GM10248 (cell line): ENCODE measurements at regions not wholly inside any gene's neighbourhood (a gene's known extent, or its start where the extent isn't known, plus 50 kb on each side); places are given as distances from the start of the nearest gene placed in this dataset.
"Not testable (repeated sequence)": the region's sequence is repeated elsewhere in the genome, so short reads cannot be mapped to it uniquely, and the experiment has no call there.

Source experiments
- CTCF ChIA-PET: fragments of 300-600 bp; sonication (Branson Sonifier 250); formaldehyde crosslinking; extraction: SDS; loops from one replicate; lab custom pipeline; 2021; ENCODE audit warnings: antibody characterized with exemption; lab: Yijun Ruan, JAX
- POLR2A ChIA-PET: fragments of 350-650 bp; sonication (Branson Sonifier 250); formaldehyde crosslinking; extraction: SDS; loops from one replicate; lab custom pipeline; 2020; ENCODE audit warnings: antibody characterized with exemption; lab: Yijun Ruan, JAX
- DNase-seq: peaks from one replicate; pipeline ENCODE4 v3.0.0; 2012; ENCODE audit errors: extremely low spot score
- CTCF ChIP-seq: IDR thresholded peaks from 2 replicates; pipeline ENCODE4 v1.5.1; 2012; ENCODE audit warnings: mild to moderate bottlenecking, low read depth; ENCODE audit errors: extremely low read depth, missing control alignments, control extremely low read depth

- no peak for DNase-seq
- no peak for TF ChIP-seq CTCF
- POLR2A ChIA-PET = no interaction called here
- CTCF ChIA-PET = interaction anchor here (0.8 to 2.4 kb wide), 5 partner anchors 13 to 28 kb away, joined by 3 to 12 read pairs (median 5); no protein-coding TSS in a partner anchor
Observed at GRCh38 chr1:244325056-244325758, 126.5 kb downstream of the ADSS2 start.

GRCh38 chr1:244326757-244327156, 125.0 kb downstream of the ADSS2 start:
- CTCF ChIA-PET = interaction anchor here (1.7 kb wide), 1 partner anchor 15 kb away, joined by 4 read pairs; no protein-coding TSS in a partner anchor
- TF ChIP-seq CTCF = no peak
- POLR2A ChIA-PET = no interaction called here
- no peak for DNase-seq

- TF ChIP-seq CTCF = no peak
- ChIA-PET POLR2A (no interaction called here), CTCF (no interaction called here)
- DNase-seq = no peak
Observed at GRCh38 chr1:244327533-244327932, 124.2 kb downstream of the ADSS2 start.

GRCh38 chr1:244328476-244328875, 123.2 kb downstream of the ADSS2 start:
- CTCF ChIA-PET = no interaction called here

GRCh38 chr1:244329591-244330317, 122.0 kb downstream of the ADSS2 start:
- DNase-seq = no peak
- CTCF ChIA-PET = no interaction called here
- no peak for TF ChIP-seq CTCF
- POLR2A ChIA-PET = no interaction called here

More at GRCh38 chr1:244328476-244328875, 123.2 kb downstream of the ADSS2 start:
- TF ChIP-seq CTCF = no peak
- no peak for DNase-seq
- POLR2A ChIA-PET = no interaction called here

GRCh38 chr1:244330318-244330625, 121.4 kb downstream of the ADSS2 start:
- ChIA-PET CTCF (no interaction called here), POLR2A (no interaction called here)
- no peak for DNase-seq
- TF ChIP-seq CTCF = no peak

- CTCF ChIA-PET, POLR2A ChIA-PET, DNase-seq: not testable (repeated sequence)
Observed at GRCh38 chr1:244332761-244333160, 118.9 kb downstream of the ADSS2 start.

GRCh38 chr1:244334315-244334714, 117.4 kb downstream of the ADSS2 start:
- POLR2A ChIA-PET, CTCF ChIA-PET: not testable (repeated sequence)

GRCh38 chr1:244334842-244335241, 116.9 kb downstream of the ADSS2 start:
- CTCF ChIA-PET, DNase-seq, POLR2A ChIA-PET: not testable (repeated sequence)

More at GRCh38 chr1:244334315-244334714, 117.4 kb downstream of the ADSS2 start:
- DNase-seq = not testable (repeated sequence)
